CD4-positive, alpha-beta T cell (primary cell): ENCODE measurements at regions not wholly inside any gene's neighbourhood (a gene's known extent, or its start where the extent isn't known, plus 50 kb on each side); places are given as distances from the start of the nearest gene placed in this dataset.

Experiments used
- ATAC-seq: fragments of 200-7000 bp; cut with Tn5 transposase; one replicate; pipeline ENCODE4 v1.10.0; 2022; ENCODE audit warnings: mild to moderate bottlenecking; ENCODE audit not compliant: poor library complexity
- CTCF ChIA-PET: fragments of 350-600 bp; sonication (Branson Sonifier 250); formaldehyde crosslinking; loops from one replicate; lab custom pipeline; 2021; ENCODE audit warnings: antibody characterized with exemption, inconsistent platforms; lab: Charles Lee
- POLR2A ChIA-PET: fragments of 350-600 bp; sonication (Branson Sonifier 250); formaldehyde crosslinking; loops from one replicate; lab custom pipeline; 2021; ENCODE audit warnings: antibody characterized with exemption, inconsistent platforms; lab: Charles Lee
- DNase-seq, 14 experiments: peaks; one replicate each; pipeline ENCODE4 v3.0.0-alpha.2; 2013 to 2020; ENCODE audit warnings: mixed read lengths in 2 of 14
- H3K27ac ChIP-seq, 2 donors: one replicate each; pipeline versions ENCODE4 v1.5.1 to v1.7.0; 2013; ENCODE audit warnings: low read length in 2 of 2, low read depth in 1 of 2, mild to moderate bottlenecking in 1 of 2
- H3K27me3 ChIP-seq, 2 experiments: 1 replicate in 1 of 2; 2 replicates in 1 of 2; pipeline versions ENCODE4 v1.6.1 to v1.7.0; 2013; ENCODE audit warnings: low read length in 2 of 2, control low read depth in 1 of 2, mild to moderate bottlenecking in 1 of 2, moderate library complexity in 1 of 2; ENCODE audit not compliant: insufficient read depth in 2 of 2, control insufficient read depth in 1 of 2
- H3K36me3 ChIP-seq: one replicate; pipeline ENCODE4 v1.6.1; 2013; ENCODE audit warnings: low read length, control low read depth; ENCODE audit not compliant: insufficient read depth
- H3K4me1 ChIP-seq: one replicate; pipeline ENCODE4 v1.6.1; 2013; ENCODE audit warnings: low read length, control low read depth; ENCODE audit not compliant: insufficient read depth
- H3K4me3 ChIP-seq: one replicate; pipeline ENCODE4 v1.5.1; 2013; ENCODE audit warnings: mild to moderate bottlenecking, low read length, moderate library complexity
- H3K9me3 ChIP-seq, 2 experiments: 1 replicate in 1 of 2; 2 replicates in 1 of 2; pipeline versions ENCODE4 v1.6.1 to v1.7.0; 2013; ENCODE audit warnings: low read length in 2 of 2, mild to moderate bottlenecking in 2 of 2, control low read depth in 1 of 2, moderate library complexity in 1 of 2; ENCODE audit not compliant: control insufficient read depth in 1 of 2, insufficient read depth in 1 of 2
- H3K27ac Mint-ChIP-seq: one replicate; pipeline ENCODE4 v1.8.0; 2020; ENCODE audit warnings: mixed read lengths
- H3K27me3 Mint-ChIP-seq: one replicate; pipeline ENCODE4 v1.8.0; 2021; ENCODE audit warnings: mixed read lengths
- H3K36me3 Mint-ChIP-seq: one replicate; pipeline ENCODE4 v1.8.0; 2021; ENCODE audit warnings: low read depth, mixed read lengths
- H3K4me1 Mint-ChIP-seq: one replicate; pipeline ENCODE4 v1.8.0; 2021; ENCODE audit warnings: low read depth, mixed read lengths
- H3K4me3 Mint-ChIP-seq: one replicate; pipeline ENCODE4 v1.8.0; 2020; ENCODE audit warnings: mild to moderate bottlenecking, mixed read lengths
- H3K9me3 Mint-ChIP-seq: one replicate; pipeline ENCODE4 v1.8.0; 2020; ENCODE audit warnings: mixed read lengths
- CTCF ChIP-seq: fragments of 200-600 bp; IDR thresholded peaks from one replicate; pipeline ENCODE4 v1.8.0; 2022; ENCODE audit warnings: antibody characterized with exemption, mild to moderate bottlenecking
- intact Hi-C, 2 experiments: fragments of 100-400 bp; cut with DNase I in 1 of 2; cut with micrococcal nuclease in 1 of 2; formaldehyde crosslinking; loops; one replicate each; pipeline versions ENCODE4 v1.15.1 to v1.9.0; 2023 to 2025; cut with DNase I, micrococcal nuclease

- ATAC-seq: no peak
- peaks cover 3% of the 10 kb centered on the region for H3K9me3 Mint-ChIP-seq
- Histone ChIP-seq H3K4me3 (no peak overlapping the region), H3K4me1 (no peaks in the 10 kb centered on the region), H3K27ac (no peak overlapping the region), H3K36me3 (no peaks in the 10 kb centered on the region), H3K27me3 (no peaks in the 10 kb centered on the region), H3K9me3 (peaks cover 0 to 3% of the 10 kb centered on the region in 2 experiments)
- intact Hi-C loops: no loop called here
- ChIA-PET POLR2A (no interaction called here), CTCF (no interaction called here)
- no peak overlapping the region for H3K27ac Mint-ChIP-seq
- DNase-seq: no peak
- no peaks in the 10 kb centered on the region for H3K27me3 Mint-ChIP-seq
- no peaks in the 10 kb centered on the region for H3K36me3 Mint-ChIP-seq
- H3K4me3 Mint-ChIP-seq: no peak overlapping the region
- no peaks in the 10 kb centered on the region for H3K4me1 Mint-ChIP-seq
- no peak for TF ChIP-seq CTCF
Measured at GRCh38 chr5:17995997-17996396, 361.7 kb downstream of the TAF11L14 start.

- no peak for TF ChIP-seq CTCF
- Histone ChIP-seq H3K36me3 (no peaks in the 10 kb centered on the region), H3K4me1 (no peaks in the 10 kb centered on the region), H3K27ac (no peak overlapping the region), H3K27me3 (no peaks in the 10 kb centered on the region), H3K4me3 (no peak overlapping the region), H3K9me3 (peaks cover 0 to 3% of the 10 kb centered on the region in 2 experiments)
- DNase-seq (no peak), ATAC-seq (no peak)
- H3K4me3 Mint-ChIP-seq: no peak overlapping the region
- H3K4me1 Mint-ChIP-seq: no peaks in the 10 kb centered on the region
- ChIA-PET POLR2A (no interaction called here), CTCF (no interaction called here)
- intact Hi-C loops: no loop called here
- H3K27ac Mint-ChIP-seq: no peak overlapping the region
- peaks cover 6% of the 10 kb centered on the region for H3K9me3 Mint-ChIP-seq
- no peaks in the 10 kb centered on the region for H3K27me3 Mint-ChIP-seq
- H3K36me3 Mint-ChIP-seq: no peaks in the 10 kb centered on the region
Measured at GRCh38 chr5:17999858-18000257, 365.6 kb downstream of the TAF11L14 start.

GRCh38 chr5:18000744-18001143 is 366.5 kb downstream of the TAF11L14 start:
- H3K4me3 ChIP-seq: no peak overlapping the region
- ChIA-PET POLR2A (no interaction called here), CTCF (interaction anchor here (0.6 kb wide), 1 partner anchor 79 kb away, joined by 3 read pairs; no protein-coding TSS in a partner anchor)
- Mint-ChIP-seq H3K4me1 (no peaks in the 10 kb centered on the region), H3K27me3 (no peaks in the 10 kb centered on the region), H3K36me3 (no peaks in the 10 kb centered on the region), H3K27ac (no peak overlapping the region), H3K4me3 (no peak overlapping the region), H3K9me3 (peaks cover 6% of the 10 kb centered on the region)
- no peak for DNase-seq
- H3K4me1 ChIP-seq: no peaks in the 10 kb centered on the region
- peaks cover 0 to 3% of the 10 kb centered on the region in 2 experiments for H3K9me3 ChIP-seq
- no peaks in the 10 kb centered on the region for H3K27me3 ChIP-seq
- H3K36me3 ChIP-seq: no peaks in the 10 kb centered on the region
- no peak for TF ChIP-seq CTCF
- H3K27ac ChIP-seq: no peak overlapping the region
- intact Hi-C loops: no loop called here
- no peak for ATAC-seq
